KBM-7 (cell line): ENCODE measurements at regions not wholly inside any gene's neighbourhood (a gene's known extent, or its start where the extent isn't known, plus 50 kb on each side); places are given as distances from the start of the nearest gene placed in this dataset.

Source experiments
- DNase-seq: peaks from one replicate; pipeline ENCODE4 v3.0.0-alpha.2; 2015
- in situ Hi-C: fragments of 300-500 bp; cut with MboI; formaldehyde crosslinking; loops from 2 replicates; pipeline ENCODE4 v1.14.3; 2020; ENCODE audit warnings: low sequenced_read_pairs, low pct_unique_long_range_greater_than_20kb, mixed read lengths

- no peak for DNase-seq
- in situ Hi-C loops = no loop called here
Observed at GRCh38 chr4:158999849-159000248, 103.0 kb upstream of the RAPGEF2 start.

- in situ Hi-C loops = no loop called here
Observed at GRCh38 chr4:159002950-159003349, 99.9 kb upstream of the RAPGEF2 start.

GRCh38 chr4:159003420-159004253, 99.2 kb upstream of the RAPGEF2 start:
- DNase-seq = peak; percentile 51
- in situ Hi-C loops = no loop called here

More at GRCh38 chr4:159002950-159003349, 99.9 kb upstream of the RAPGEF2 start:
- DNase-seq = no peak

- in situ Hi-C loops = no loop called here
- DNase-seq = no peak
Observed at GRCh38 chr4:159006202-159006601, 96.7 kb upstream of the RAPGEF2 start.

- no peak for DNase-seq
Observed at GRCh38 chr4:159008671-159009070, 94.2 kb upstream of the RAPGEF2 start.

GRCh38 chr4:159009521-159009920, 93.4 kb upstream of the RAPGEF2 start:
- in situ Hi-C loops = no loop called here

More at GRCh38 chr4:159008671-159009070, 94.2 kb upstream of the RAPGEF2 start:
- in situ Hi-C loops = no loop called here

GRCh38 chr4:159010100-159010499, 92.8 kb upstream of the RAPGEF2 start:
- no peak for DNase-seq
- in situ Hi-C loops = no loop called here

More at GRCh38 chr4:159009521-159009920, 93.4 kb upstream of the RAPGEF2 start:
- DNase-seq = no peak

- DNase-seq = no peak
- in situ Hi-C loops = no loop called here
Observed at GRCh38 chr4:159010563-159011260, 92.2 kb upstream of the RAPGEF2 start.

GRCh38 chr4:159012381-159012780, 90.5 kb upstream of the RAPGEF2 start:
- in situ Hi-C loops = no loop called here

GRCh38 chr4:159013692-159014091, 89.2 kb upstream of the RAPGEF2 start:
- no peak for DNase-seq

More at GRCh38 chr4:159012381-159012780, 90.5 kb upstream of the RAPGEF2 start:
- DNase-seq = no peak

GRCh38 chr4:159014859-159015258, 88.0 kb upstream of the RAPGEF2 start:
- in situ Hi-C loops = no loop called here

More at GRCh38 chr4:159013692-159014091, 89.2 kb upstream of the RAPGEF2 start:
- in situ Hi-C loops = no loop called here

GRCh38 chr4:159015841-159016240, 87.0 kb upstream of the RAPGEF2 start:
- no peak for DNase-seq
- in situ Hi-C loops = no loop called here

More at GRCh38 chr4:159014859-159015258, 88.0 kb upstream of the RAPGEF2 start:
- DNase-seq = no peak

GRCh38 chr4:159016593-159017024, 86.3 kb upstream of the RAPGEF2 start:
- in situ Hi-C loops = no loop called here
- DNase-seq = peak; percentile 14

- peak; percentile 53 for DNase-seq
- in situ Hi-C loops = no loop called here
Observed at GRCh38 chr4:159017323-159018026, 85.4 kb upstream of the RAPGEF2 start.

- in situ Hi-C loops = no loop called here
- DNase-seq = peak; percentile 66
Observed at GRCh38 chr4:159018062-159018629, 84.7 kb upstream of the RAPGEF2 start.

- no peak for DNase-seq
- in situ Hi-C loops = no loop called here
Observed at GRCh38 chr4:159019356-159019755, 83.5 kb upstream of the RAPGEF2 start.

- DNase-seq = no peak
- in situ Hi-C loops = no loop called here
Observed at GRCh38 chr4:159021597-159022385, 81.1 kb upstream of the RAPGEF2 start.

GRCh38 chr4:159023741-159024140, 79.1 kb upstream of the RAPGEF2 start:
- in situ Hi-C loops = no loop called here
- no peak for DNase-seq
